ENCODE measurements at regions not wholly inside any gene's neighbourhood (a gene's known extent, or its start where the extent isn't known, plus 50 kb on each side); places are given as distances from the start of the nearest gene placed in this dataset.

GRCh38 chr10:21057989-21058388 lies 160.9 kb upstream of the NEBL start:
- H3K27ac Mint-ChIP-seq, result no peak overlapping the region
- H3K27me3 Mint-ChIP-seq, result no peaks in the 10 kb centered on the region
- no peak overlapping the region for H3K4me3 Mint-ChIP-seq
- H3K36me3 Mint-ChIP-seq (ENCODE audit: low read depth), result no peaks in the 10 kb centered on the region
- no peaks in the 10 kb centered on the region for H3K4me1 Mint-ChIP-seq (ENCODE audit: low read depth)
- intact Hi-C loops (cut with micrococcal nuclease), result no loop called here
- H3K9me3 Mint-ChIP-seq, result peaks cover 18% of the 10 kb centered on the region

- no peak overlapping the region for H3K27ac Mint-ChIP-seq
- intact Hi-C loops (cut with micrococcal nuclease), result no loop called here
- no peaks in the 10 kb centered on the region for H3K36me3 Mint-ChIP-seq (ENCODE audit: low read depth)
- H3K4me1 Mint-ChIP-seq (ENCODE audit: low read depth), result no peaks in the 10 kb centered on the region
- peaks cover 21% of the 10 kb centered on the region for H3K9me3 Mint-ChIP-seq
- no peaks in the 10 kb centered on the region for H3K27me3 Mint-ChIP-seq
- no peak overlapping the region for H3K4me3 Mint-ChIP-seq
These were observed 160.3 kb upstream of the NEBL start for GRCh38 chr10:21057436-21057835.

- Mint-ChIP-seq H3K4me1 (ENCODE audit: low read depth) (no peaks in the 10 kb centered on the region), H3K36me3 (ENCODE audit: low read depth) (no peaks in the 10 kb centered on the region), H3K27ac (no peak overlapping the region), H3K27me3 (no peaks in the 10 kb centered on the region), H3K4me3 (no peak overlapping the region), H3K9me3 (peaks cover 30% of the 10 kb centered on the region)
- intact Hi-C loops (cut with micrococcal nuclease), result no loop called here
These were observed 159.3 kb upstream of the NEBL start for GRCh38 chr10:21056461-21056860.

- no peaks in the 10 kb centered on the region for H3K27me3 Mint-ChIP-seq
- H3K27ac Mint-ChIP-seq, result no peak overlapping the region
- no peaks in the 10 kb centered on the region for H3K36me3 Mint-ChIP-seq (ENCODE audit: low read depth)
- no peaks in the 10 kb centered on the region for H3K4me1 Mint-ChIP-seq (ENCODE audit: low read depth)
- peaks cover 27% of the 10 kb centered on the region for H3K9me3 Mint-ChIP-seq
- intact Hi-C loops (cut with micrococcal nuclease), result no loop called here
- no peak overlapping the region for H3K4me3 Mint-ChIP-seq
These were observed 158.4 kb upstream of the NEBL start for GRCh38 chr10:21055339-21056135.

DNA sequence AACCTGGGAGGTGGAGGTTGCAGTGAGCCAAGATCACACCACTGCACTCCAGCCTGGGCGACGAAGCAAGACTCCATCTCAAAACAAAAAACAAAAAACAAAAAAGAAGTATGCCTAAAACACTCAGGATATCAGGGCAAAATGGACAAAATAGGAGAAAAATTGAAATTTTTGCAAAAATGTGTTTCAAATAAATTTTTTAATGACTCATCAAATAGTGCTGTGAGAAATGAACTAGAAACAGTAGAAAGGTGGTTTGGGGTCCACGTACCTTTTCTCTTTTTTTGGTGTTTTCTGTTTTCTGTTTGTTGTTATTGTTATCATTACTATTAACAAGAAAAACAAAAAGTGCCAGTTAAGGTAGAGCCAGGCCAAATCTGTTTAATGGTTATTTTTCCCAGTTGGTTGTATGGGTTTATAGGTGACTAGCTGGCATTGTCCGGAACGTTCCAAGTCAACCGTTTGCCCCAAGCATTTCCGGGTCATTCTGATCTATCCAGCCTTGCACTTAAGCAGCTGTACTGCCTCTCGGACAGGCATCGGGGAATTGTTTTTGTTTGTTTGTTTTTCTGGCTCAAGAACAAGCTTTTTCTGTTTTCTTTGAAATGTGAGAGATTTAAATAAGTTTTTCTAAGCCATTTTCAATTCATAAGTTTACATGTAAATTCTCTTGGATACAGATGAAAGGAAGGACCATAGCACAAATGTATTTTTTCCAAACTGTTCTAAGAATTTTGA lies 157.0 kb upstream of the NEBL start:
- no peaks in the 10 kb centered on the region for H3K27me3 Mint-ChIP-seq
- H3K27ac Mint-ChIP-seq, result no peak overlapping the region
- intact Hi-C loops (cut with micrococcal nuclease), result no loop called here
- H3K9me3 Mint-ChIP-seq, result peaks cover 20% of the 10 kb centered on the region
- no peaks in the 10 kb centered on the region for H3K36me3 Mint-ChIP-seq (ENCODE audit: low read depth)
- no peak overlapping the region for H3K4me3 Mint-ChIP-seq
- no peaks in the 10 kb centered on the region for H3K4me1 Mint-ChIP-seq (ENCODE audit: low read depth)

DNA sequence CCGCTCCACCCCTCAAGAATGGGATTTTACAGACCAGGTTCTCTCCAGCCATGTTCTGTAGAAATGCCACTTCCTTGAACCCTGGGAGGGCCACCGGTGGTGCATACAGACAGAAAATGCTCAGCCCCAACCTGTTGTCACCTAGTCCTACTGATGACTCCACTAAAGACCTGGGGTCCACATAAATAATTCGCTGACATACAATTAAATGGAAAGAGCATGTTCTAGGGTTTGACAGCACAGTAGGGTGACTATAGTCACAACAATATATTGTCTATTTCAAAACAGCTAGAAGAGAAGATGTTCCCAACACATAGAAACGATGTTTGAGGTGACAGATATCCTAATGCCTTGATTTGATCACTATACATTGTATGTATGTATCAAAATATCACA lies 155.6 kb upstream of the NEBL start:
- Mint-ChIP-seq H3K27ac (no peak overlapping the region), H3K4me1 (ENCODE audit: low read depth) (no peaks in the 10 kb centered on the region)

GRCh38 chr10:21052072-21052708 lies 155.1 kb upstream of the NEBL start:
- H3K27ac Mint-ChIP-seq, result no peak overlapping the region
- intact Hi-C loops (cut with micrococcal nuclease), result no loop called here
- H3K9me3 Mint-ChIP-seq, result peaks cover 14% of the 10 kb centered on the region
- H3K4me1 Mint-ChIP-seq (ENCODE audit: low read depth), result no peaks in the 10 kb centered on the region
- H3K4me3 Mint-ChIP-seq, result no peak overlapping the region
- no peaks in the 10 kb centered on the region for H3K27me3 Mint-ChIP-seq
- no peaks in the 10 kb centered on the region for H3K36me3 Mint-ChIP-seq (ENCODE audit: low read depth)

More for the DNA sequence above, 155.6 kb upstream of the NEBL start:
- no peaks in the 10 kb centered on the region for H3K27me3 Mint-ChIP-seq
- H3K9me3 Mint-ChIP-seq, result peaks cover 14% of the 10 kb centered on the region
- no peak overlapping the region for H3K4me3 Mint-ChIP-seq
- H3K36me3 Mint-ChIP-seq (ENCODE audit: low read depth), result no peaks in the 10 kb centered on the region
- intact Hi-C loops (cut with micrococcal nuclease), result no loop called here

- Mint-ChIP-seq H3K27ac (no peak overlapping the region), H3K36me3 (ENCODE audit: low read depth) (no peaks in the 10 kb centered on the region), H3K9me3 (peaks cover 14% of the 10 kb centered on the region), H3K4me3 (no peak overlapping the region), H3K4me1 (ENCODE audit: low read depth) (no peaks in the 10 kb centered on the region), H3K27me3 (peaks cover 2% of the 10 kb centered on the region)
- intact Hi-C loops (cut with micrococcal nuclease), result no loop called here
These were observed 152.4 kb upstream of the NEBL start for GRCh38 chr10:21049482-21049881.

GRCh38 chr10:21048068-21048467 lies 151.0 kb upstream of the NEBL start:
- no peaks in the 10 kb centered on the region for H3K4me1 Mint-ChIP-seq (ENCODE audit: low read depth)

DNA sequence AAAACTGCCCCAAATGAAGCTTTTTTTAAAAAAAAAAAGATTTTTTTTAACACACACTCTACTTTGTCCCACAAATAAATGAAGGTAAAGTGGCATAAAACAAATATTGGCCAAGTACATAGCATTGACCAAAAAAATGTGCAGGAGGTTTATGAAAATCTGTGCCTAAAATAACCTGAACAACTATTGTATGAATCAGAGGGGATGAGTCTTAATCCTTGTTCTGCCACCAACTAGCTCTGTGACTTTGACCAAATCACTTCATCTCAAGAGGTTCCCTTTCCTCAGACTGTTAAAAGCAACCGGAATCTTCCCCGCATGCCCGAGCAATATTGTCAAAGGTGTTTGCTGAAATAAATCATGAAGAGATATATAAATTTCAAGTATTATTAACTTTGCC lies 150.4 kb upstream of the NEBL start:
- Mint-ChIP-seq H3K36me3 (ENCODE audit: low read depth) (no peaks in the 10 kb centered on the region), H3K27me3 (peaks cover 2% of the 10 kb centered on the region), H3K4me1 (ENCODE audit: low read depth) (no peaks in the 10 kb centered on the region), H3K9me3 (peaks cover 12% of the 10 kb centered on the region), H3K27ac (no peak overlapping the region), H3K4me3 (no peak overlapping the region)
- intact Hi-C loops (cut with micrococcal nuclease), result no loop called here

More at GRCh38 chr10:21048068-21048467, 151.0 kb upstream of the NEBL start:
- H3K36me3 Mint-ChIP-seq (ENCODE audit: low read depth), result no peaks in the 10 kb centered on the region
- H3K9me3 Mint-ChIP-seq, result peaks cover 14% of the 10 kb centered on the region
- H3K4me3 Mint-ChIP-seq, result no peak overlapping the region
- intact Hi-C loops (cut with micrococcal nuclease), result no loop called here
- H3K27me3 Mint-ChIP-seq, result peaks cover 2% of the 10 kb centered on the region
- no peak overlapping the region for H3K27ac Mint-ChIP-seq

DNA sequence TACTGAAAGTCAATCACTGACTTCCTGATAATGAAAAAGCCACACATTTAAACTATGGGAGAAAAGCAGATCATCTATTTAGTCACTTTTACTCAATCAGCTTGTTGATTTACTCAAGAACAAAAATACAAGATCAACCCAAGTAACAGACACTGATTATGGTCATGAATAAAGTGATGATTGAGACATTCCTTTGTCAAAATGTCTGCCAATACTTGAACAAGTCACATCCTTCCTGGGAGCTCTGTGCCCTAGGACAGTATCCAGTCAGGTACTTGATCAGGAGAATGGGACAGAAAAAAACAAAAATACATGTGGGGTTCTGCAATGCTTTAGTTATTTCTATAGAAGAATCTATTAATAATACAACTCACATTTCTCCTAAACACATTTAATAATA lies 150.0 kb upstream of the NEBL start:
- intact Hi-C loops (cut with micrococcal nuclease), result no loop called here
- Mint-ChIP-seq H3K9me3 (peaks cover 8% of the 10 kb centered on the region), H3K36me3 (ENCODE audit: low read depth) (no peaks in the 10 kb centered on the region), H3K27ac (no peak overlapping the region), H3K27me3 (peaks cover 2% of the 10 kb centered on the region), H3K4me1 (ENCODE audit: low read depth) (no peaks in the 10 kb centered on the region), H3K4me3 (no peak overlapping the region)

- no peaks in the 10 kb centered on the region for H3K4me1 Mint-ChIP-seq (ENCODE audit: low read depth)
- H3K4me3 Mint-ChIP-seq, result no peak overlapping the region
- peaks cover 2% of the 10 kb centered on the region for H3K27me3 Mint-ChIP-seq
- H3K9me3 Mint-ChIP-seq, result peaks cover 8% of the 10 kb centered on the region
- H3K27ac Mint-ChIP-seq, result no peak overlapping the region
- intact Hi-C loops (cut with micrococcal nuclease), result no loop called here
- no peaks in the 10 kb centered on the region for H3K36me3 Mint-ChIP-seq (ENCODE audit: low read depth)
These were observed 145.9 kb upstream of the NEBL start for GRCh38 chr10:21043044-21043443.

- intact Hi-C loops (cut with micrococcal nuclease), result no loop called here
- H3K4me3 Mint-ChIP-seq, result no peak overlapping the region
These were observed 145.4 kb upstream of the NEBL start for GRCh38 chr10:21042536-21042935.

GRCh38 chr10:21041763-21042458 lies 144.8 kb upstream of the NEBL start:
- no peak overlapping the region for H3K27ac Mint-ChIP-seq
- no peaks in the 10 kb centered on the region for H3K36me3 Mint-ChIP-seq (ENCODE audit: low read depth)
- H3K9me3 Mint-ChIP-seq, result peaks cover 8% of the 10 kb centered on the region
- H3K4me3 Mint-ChIP-seq, result no peak overlapping the region
- intact Hi-C loops (cut with micrococcal nuclease), result no loop called here
- H3K4me1 Mint-ChIP-seq (ENCODE audit: low read depth), result no peaks in the 10 kb centered on the region
- H3K27me3 Mint-ChIP-seq, result peaks cover 2% of the 10 kb centered on the region

More at GRCh38 chr10:21042536-21042935, 145.4 kb upstream of the NEBL start:
- Mint-ChIP-seq H3K4me1 (ENCODE audit: low read depth) (no peaks in the 10 kb centered on the region), H3K36me3 (ENCODE audit: low read depth) (no peaks in the 10 kb centered on the region), H3K27ac (no peak overlapping the region), H3K27me3 (peaks cover 2% of the 10 kb centered on the region), H3K9me3 (peaks cover 8% of the 10 kb centered on the region)

All from dendritic cell treated with granulocyte-macrophage colony-stimulating factor and Interleukin-4, amounts not matched to agents 40 ng/mL and 50 ng/mL, for 4 days (primary cell).